GM21360 (cell line): ENCODE measurements at regions not wholly inside any gene's neighbourhood (a gene's known extent, or its start where the extent isn't known, plus 50 kb on each side); places are given as distances from the start of the nearest gene placed in this dataset.

Source experiments
- ATAC-seq: cut with Tn5 transposase; IDR thresholded peaks from one replicate; pipeline ENCODE4 v1.9.1; 2021; ENCODE audit warnings: mild to moderate bottlenecking, moderate library complexity; ENCODE audit not compliant: unreplicated experiment

DNA sequence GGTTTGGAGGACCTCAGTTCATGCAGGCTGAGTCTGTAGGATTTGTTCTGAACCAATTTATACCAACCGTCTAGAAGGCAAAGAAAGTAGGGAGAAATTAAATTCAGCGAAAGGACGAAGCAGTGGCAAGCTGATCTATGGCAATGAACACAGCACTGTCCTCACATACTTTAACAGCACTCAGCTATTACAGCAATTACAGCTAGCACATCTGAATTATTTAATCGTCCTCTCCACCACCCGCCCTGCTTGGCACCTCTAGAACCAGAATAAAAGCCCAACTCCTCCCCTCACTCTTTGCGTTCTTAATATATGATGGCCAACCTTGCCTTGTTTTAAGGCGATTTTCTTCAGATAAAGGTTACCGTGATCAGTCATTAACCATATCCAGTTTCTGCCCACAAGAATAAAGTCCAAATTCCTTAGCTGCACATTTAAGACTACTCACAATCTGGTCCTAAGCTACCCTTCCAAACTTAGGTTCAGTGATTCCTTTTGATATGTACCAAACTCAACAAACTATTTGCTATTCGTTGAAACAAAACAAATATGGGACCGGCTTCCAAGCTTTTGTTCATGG, 169.4 kb upstream of the ESRRG start:
- no peak for ATAC-seq

DNA sequence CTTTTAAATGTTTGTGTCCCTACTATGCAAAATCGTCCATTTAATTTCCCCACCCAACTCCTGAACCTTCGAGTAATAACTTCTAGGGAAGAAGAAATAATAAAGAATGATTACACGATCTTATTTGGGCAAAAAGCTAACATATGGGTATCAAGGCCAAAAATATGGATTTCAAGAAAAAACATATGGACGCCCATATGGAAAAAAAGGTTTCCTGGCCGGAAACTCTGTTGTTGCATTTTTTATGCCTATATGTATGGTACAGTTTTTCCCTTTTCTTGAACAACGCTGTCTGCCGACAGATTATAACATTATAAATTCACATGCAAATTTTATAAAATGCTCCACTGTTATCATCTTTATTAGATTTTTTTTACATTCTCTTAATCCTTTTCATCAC, 167.6 kb upstream of the ESRRG start:
- no peak for ATAC-seq

DNA sequence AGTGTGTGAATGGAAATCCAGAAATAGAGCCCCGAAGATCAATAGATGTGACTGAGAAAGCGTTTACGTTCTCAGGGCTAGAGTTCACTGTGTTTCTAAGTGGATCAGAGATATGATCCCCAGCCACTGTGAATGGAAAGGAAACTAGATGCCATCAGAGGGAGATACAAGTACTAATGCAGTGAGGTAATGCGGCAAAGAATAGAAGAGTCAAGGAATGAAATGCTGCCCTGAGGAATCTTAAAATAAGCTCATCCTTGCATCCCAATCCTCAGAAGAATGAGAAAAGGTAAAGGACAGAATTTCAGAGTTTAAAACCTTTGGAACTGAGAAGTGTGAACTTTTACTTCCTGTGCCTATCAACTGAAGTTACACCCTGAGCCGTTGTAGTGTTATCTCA, 165.5 kb upstream of the ESRRG start:
- ATAC-seq, result no peak

DNA sequence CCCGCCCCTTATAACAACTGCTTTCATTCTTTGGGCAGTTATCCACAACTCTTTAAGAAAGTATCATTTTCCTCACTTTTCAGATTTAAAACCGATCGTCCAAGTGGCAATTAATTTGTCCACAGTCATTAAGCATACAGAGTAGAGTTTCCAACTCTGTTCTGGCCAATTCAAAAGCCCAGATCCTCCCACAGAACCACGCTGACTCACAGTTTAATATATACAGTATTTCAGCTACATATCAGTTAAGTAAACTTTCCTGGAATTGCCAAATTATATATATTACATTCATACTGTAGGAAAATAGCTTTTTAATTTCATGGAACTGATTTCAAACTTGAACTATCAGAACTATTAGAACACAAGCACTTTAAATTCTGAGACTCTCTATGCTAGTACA, 163.8 kb upstream of the ESRRG start:
- no peak for ATAC-seq

DNA sequence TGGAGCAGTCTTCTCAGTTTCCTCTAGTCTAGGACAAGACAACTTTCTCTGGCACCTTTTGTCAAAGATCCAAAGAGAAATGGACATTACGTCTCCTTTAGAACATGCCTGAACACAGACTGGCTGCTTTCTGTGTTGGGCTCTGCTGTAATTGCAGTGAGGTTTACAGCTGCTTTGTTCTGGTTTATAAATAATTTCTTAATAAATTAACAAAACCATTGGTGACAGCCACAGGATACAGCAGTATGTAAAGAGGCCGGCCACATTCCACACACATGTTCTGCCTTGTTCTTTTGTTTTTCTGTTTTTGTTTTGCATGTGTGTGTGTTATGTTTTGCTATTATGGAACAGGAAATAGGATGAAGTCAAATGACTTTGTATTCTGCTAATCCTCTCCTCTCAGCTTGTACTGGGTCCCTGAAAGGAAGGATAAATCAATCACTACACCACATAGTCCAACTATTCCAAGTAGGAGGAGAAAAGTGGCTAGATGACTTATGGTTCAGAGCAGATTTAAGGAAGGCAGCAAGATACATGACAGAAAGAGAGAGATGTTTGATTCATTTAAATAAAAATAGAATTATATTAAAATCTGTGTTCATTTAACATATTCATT, 161.5 kb upstream of the ESRRG start:
- ATAC-seq, result no peak

DNA sequence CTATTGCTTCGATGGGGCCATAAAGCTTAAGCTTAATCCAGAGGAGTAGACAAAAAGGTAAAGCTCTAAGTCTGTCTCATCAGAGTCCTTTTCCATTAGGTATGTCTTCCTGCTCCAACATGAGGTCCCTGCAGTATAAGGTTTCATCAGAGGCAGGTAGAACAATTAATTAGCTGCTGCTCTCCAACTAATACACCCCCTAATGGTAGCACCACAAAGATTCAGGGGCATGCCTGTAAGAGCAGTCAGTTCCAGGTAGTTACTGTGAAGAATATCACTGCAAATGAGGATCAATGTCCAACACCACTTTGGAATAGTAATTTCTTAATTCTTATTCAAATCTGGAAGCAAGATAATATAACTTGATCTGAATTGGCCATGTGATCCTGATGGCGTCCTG, 160.3 kb upstream of the ESRRG start:
- no peak for ATAC-seq

DNA sequence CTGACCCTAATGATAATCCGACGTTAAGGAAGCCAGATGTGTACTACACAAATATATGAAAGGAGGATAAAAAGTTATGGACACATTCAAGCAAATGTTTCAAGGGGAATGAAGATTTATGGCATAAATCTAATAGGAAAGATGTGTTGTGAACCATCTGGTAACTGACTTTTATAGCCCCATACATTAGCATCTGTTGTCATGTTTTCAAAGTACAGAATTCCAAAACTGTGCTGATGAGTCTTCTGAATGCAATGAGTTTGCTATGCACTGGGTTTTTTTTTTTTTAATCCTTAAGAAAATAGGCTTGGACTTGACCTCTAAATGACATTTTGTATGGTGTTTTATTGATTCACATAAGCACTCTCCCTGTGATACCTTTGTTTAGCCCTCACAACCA, 158.5 kb upstream of the ESRRG start:
- ATAC-seq, result no peak

DNA sequence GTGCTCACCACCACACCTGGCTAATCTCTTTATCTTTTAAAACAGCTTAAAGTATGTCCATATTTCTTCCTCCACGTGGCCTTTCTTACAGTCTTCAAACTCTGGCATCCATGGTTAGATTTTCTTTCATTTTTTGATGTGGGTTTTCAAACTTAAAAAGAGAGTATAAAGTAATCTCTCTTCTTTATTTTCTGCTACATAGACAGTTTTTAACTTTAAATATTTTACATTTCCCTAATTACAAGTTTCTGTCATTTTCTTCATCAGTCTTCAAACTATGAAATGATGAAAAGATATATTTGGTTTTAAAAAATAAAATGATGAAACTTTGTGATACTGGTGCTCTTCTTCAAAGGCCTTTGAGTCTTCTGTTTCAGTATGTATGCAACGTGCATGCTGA, 143.5 kb upstream of the ESRRG start:
- no peak for ATAC-seq

DNA sequence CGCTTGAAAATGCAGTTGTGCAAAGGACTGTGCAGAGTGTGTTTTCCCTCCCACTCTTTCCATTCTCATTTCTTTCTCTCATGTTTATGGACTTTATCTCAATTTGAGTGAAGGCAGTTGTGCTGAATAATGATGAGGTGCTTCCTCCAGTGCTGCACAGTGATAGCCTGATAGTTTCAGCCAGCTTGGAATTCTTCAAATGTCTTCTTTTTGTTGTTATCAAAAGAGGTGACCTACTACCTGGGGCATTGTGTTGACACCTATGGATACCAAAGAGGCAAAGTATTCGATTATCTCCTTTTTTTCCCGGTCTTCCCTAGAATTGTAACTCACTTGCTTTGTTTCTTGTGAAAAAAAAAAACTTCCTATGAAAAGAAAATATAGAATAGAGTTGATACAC, 132.6 kb upstream of the ESRRG start:
- ATAC-seq, result no peak

DNA sequence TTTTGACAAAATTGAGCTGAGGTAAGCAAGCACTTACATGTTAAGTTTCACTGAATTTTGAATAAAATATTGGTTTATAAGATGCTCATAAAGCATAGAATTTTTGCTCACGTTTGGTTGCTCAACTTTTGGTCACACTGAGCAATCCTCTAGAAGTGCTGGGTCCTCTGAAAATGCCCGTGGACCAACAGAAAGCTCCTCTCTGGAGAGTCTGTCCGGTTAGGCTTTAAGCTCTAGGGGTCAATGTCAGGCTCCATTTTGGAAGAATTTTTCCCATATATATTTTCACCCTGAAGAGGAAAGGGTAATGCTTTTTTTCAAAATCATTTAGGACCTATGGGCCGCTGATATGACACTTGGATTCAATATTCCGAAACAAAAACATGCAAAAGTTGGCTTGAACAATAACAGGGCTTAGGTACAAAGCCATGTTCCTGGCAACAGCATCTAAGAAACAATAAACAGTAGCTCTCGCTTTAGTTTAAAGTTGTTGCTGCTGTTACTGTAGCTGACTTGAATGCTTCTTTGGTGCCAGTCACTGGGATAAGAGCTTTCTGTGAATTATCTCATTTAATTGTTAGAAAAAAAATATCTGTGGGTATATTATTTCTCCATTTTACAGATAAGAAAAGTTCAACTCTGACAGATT, 131.7 kb upstream of the ESRRG start:
- ATAC-seq, result no peak

DNA sequence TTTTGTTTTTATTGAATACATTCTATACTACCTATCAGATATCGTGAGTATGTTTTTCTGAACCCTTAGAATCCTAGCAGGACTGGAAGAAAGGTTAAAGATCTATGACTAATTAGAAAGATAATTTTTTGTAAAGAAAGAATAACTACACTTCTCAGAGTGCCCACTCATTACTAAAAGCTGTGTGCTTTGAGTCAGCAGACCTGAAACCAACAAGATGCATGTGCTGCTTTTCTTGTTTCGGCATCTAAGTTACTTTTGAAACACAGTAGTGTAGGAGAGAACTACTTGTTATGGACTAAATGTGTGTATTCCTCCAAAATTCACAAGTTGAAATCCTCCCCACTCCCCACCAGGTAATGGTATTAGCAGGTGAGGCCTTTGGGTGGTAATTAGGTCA, 127.8 kb upstream of the ESRRG start:
- ATAC-seq, result no peak

DNA sequence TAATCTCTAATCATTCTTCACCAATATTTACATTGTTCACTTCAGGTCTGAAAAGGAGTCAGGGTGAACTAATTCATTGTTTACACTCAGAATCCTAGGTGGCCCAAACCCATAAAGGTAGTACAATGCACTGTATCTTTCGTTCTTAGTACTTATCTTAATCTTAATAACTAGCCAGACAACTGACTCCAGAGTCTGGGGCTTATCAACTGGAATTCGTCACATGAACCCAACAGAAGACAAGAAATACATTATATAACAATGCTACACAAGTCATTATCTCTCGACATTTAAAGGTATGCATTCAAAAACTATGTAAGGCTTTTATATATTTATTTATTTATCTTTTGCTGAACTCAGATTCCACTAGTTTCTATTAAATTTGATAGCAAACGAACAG, 125.9 kb upstream of the ESRRG start:
- no peak for ATAC-seq

DNA sequence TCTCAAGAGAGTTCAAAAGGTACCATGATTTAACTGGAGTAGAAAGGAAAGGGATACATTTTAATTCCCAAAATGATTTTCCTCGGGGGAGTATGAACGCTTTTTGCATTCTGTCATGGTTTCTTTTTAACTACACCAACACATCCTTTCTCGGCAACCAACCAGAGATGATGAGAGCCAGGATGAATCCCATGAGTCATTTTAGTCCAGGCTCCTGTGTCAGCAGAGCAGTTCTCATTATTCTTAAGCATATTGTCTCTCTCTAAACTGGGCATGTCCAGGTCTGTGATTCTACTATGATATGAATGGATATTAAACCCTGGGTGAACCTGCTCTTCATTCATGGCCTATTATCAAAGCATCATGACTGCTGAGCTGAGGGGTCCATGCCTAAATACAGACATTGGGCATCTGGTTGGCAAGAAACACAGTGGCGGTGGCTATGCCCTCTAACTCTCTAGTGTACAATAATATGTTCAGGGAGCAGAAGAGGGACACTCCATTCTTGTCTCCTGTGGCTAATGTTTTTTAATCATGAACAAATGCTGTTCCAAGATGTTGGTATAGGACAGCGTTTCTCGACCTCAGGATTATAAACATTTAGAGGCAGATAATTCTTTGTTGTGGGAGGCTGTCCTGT, 124.3 kb upstream of the ESRRG start:
- ATAC-seq, result no peak

DNA sequence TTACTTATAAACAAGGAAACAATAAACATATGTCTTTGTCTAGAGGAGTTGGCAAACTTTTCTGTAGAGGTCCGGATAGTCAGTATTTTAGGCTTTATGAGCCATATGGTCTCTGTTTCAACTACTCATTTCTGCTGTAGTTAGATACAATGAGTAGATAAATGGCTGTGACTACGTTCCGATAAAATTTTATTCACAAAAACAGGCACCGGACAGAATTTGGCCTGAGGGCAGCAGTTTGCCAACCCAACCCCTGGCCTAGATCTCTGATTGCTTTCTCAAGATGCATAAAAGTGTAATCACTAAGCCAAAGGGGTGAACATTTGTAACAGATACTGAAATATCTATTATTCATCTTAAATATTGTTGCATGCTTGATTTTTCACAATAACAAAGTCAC, 123.1 kb upstream of the ESRRG start:
- no peak for ATAC-seq

DNA sequence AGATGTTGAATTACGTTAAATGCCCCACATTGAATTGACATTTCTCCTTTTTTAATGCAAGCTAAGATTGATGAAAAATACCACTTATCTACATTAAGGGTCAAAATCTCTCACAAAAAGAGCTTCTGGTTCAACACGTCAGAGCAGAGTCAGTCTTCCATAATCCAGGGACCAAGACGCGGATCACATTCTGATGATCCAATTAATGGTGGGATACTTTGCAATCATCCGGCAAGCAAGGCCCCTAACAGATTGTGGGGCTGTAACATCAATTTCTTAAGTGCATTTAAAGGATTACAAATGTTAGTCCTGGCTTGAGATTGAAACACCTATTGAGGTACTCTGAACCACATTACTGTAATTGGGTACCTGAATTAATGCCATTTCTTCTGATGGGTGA, 120.2 kb upstream of the ESRRG start:
- ATAC-seq, result no peak

DNA sequence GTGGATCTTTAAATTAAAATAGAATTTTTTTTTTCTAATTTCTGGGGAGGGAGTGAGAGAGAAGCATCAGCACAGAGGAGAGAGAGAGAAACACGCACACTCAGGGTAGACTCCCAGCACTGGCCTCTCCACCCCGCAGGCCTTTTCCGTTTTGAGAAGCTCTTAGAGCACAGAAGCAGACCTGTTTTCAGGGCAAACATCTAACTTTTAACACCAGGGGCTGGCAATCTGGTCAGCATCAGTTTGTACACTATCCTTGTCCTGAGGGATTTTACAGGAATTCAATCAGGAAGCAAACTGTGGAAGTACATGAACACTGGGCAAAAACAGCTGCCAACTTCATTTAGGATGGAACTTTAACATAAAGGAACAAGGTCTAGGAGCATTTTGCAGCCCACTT, 117.9 kb upstream of the ESRRG start:
- ATAC-seq, result no peak

DNA sequence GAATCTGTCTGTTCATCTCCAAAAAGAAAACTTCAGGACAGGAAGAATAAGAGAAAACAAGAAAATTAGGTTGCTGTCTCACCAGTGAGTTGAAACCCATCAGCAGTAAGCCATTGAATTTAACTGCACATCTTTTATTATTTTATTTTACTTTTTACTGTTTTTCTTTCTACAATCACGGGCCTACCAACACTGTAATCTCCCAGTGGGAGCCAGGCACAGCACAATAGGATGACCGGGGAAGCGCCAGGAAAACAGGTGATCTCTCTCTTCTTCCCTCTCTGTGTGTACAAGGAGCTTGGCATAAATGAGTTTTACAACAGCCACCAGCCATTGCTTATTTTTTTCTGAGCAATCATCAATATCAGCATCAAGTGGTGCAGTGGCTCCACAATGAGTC, 113.1 kb upstream of the ESRRG start:
- ATAC-seq, result no peak

DNA sequence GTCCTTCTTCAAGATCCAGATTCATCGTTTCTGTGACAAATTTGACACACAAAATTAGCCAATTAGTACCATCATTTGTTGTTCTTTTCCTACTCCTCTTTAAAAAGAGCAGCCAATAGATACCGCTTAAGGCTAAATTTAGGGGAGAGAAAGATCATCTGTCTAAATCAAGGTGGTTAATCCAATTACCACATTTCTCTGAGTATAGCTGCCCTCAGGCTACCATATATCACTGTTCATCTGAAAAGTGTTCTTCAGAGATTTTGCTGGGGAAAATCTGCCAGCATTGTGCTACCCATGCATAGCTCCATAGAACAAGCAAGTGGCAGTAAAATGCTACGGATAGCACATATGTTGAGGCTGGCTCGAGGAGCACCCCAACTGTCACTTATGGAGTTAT, 110.3 kb upstream of the ESRRG start:
- ATAC-seq, result no peak

DNA sequence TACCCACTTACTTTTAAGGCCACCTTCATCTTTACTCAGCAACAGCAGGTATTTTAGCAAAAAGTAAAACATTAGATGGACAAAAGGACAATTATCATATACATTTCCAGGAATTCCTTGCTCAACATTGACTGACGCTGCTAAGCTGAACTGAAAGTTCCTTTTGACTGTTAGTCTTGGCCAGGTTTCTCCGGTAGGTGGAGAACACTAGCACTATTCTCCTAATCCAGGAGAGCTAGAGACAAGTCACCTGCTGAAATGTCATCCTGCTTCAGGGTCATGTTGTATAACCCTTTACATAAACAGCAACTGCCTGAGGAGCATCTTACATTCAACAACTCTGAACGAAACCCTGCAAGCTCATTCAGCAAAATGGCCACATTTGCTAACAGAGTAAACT, 109.0 kb upstream of the ESRRG start:
- ATAC-seq, result no peak

DNA sequence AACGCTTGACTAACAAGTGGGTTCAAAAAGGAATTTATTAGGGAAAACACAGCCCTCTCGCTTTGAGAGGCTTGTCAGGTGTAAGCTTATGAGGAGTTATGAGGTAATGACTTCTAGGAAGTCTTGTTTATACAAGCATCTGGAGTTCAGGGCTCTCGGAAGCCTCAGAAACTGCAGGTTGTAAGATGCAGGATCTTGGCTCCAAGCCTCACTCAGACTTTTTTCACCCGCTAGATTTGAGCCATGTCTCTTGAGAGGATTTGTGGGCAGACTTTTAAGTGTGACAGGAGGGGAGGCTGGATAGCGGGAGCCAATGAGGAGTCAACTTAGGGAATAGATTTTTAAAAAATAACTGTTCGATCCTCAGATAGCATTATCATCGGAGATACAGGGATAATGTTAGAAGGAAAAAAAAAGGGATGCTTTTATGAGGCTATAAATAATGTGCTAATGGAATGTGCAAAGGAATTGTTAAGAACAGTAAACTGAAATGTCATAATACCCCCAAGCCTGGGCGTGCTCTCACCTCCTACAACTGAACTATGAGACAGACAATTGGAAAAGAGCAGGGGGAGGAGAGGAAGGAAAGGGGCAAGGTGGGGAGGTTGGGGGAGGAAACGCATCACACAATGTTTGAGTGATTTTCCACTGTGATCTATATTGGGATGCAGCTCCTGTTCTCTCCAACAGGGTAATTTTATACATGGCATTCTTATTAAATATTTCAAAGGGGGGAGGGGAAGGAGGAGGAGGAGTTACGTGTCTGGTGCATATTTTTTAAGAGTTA, 107.4 kb upstream of the ESRRG start:
- no peak for ATAC-seq

DNA sequence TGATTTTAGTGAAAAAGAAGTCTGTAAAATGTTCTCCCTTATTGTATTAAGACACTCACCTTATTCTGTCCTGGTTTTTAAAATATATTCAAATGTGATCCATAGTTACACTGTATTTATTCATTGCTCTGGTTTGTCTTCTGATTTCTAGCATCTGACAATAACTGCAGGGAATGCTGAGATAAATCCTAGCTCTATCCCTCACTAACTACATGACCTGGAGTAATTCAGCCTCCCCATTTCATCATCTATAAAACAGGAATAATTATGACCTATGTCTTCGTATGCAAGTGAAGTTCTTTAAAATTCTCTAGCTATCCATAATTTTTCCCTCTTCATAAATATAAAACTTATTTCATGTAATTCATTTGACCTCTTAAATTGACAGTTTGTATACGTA, 104.0 kb upstream of the ESRRG start:
- ATAC-seq, result no peak

DNA sequence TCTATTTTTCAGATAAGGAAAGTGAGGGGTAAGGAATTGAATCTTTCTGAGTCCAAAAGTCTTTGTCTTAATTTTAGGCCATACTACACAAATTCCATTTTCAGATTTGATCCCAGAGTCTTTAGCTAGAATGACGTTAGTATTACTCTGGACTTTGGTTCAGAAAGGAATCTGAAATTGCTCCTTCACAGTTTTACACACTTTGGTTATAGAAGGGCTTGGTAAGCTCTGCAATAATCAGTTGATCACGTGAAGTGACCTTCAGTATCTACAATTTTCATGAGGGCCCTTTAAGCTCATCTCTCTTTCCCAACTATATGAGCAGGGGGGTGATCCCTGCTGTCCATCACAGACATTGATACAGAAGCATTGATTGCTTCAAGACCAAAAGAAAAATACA, 103.4 kb upstream of the ESRRG start:
- ATAC-seq, result no peak
